Panc1 (cell line): ENCODE measurements at regions not wholly inside any gene's neighbourhood (a gene's known extent, or its start where the extent isn't known, plus 50 kb on each side); places are given as distances from the start of the nearest gene placed in this dataset.

Experiments
- ATAC-seq: fragments of 200-7000 bp; cut with Tn5 transposase; 2 replicates; pipeline ENCODE4 v1.9.1; 2020; ENCODE audit warnings: mild to moderate bottlenecking, moderate library complexity
- BruUV-seq: library from RNA; stranded (reverse); fragments of 400-500 nt; replicated peaks from 2 replicates; lab custom pipeline; 2021; lab: Mats Ljungman, UMichigan
- CTCF ChIA-PET: fragments of 300-600 bp; sonication (Branson Sonifier 250); formaldehyde crosslinking; loops from one replicate; lab custom pipeline; 2022; ENCODE audit warnings: antibody characterized with exemption; lab: Charles Lee
- POLR2A ChIA-PET: fragments of 300-600 bp; sonication (Branson Sonifier 250); formaldehyde crosslinking; loops from one replicate; lab custom pipeline; 2022; ENCODE audit warnings: antibody characterized with exemption; lab: Charles Lee
- DNase-seq: peaks from one replicate; pipeline ENCODE4 v3.0.0-alpha.2; 2010; ENCODE audit warnings: low read depth, low spot score
- H3K27ac ChIP-seq: 2 replicates; pipeline ENCODE4 v1.5.1; 2011; ENCODE audit warnings: mild to moderate bottlenecking, low read length, inconsistent platforms
- H3K27me3 ChIP-seq: fragments of 200-500 bp; sonication (Bioruptor generic); 2 replicates; pipeline ENCODE4 v1.6.0; 2014; ENCODE audit warnings: low read length, inconsistent platforms; ENCODE audit not compliant: control insufficient read depth, insufficient read depth
- H3K36me3 ChIP-seq: fragments of 200-500 bp; sonication (Bioruptor generic); 2 replicates; pipeline ENCODE4 v1.5.1; 2014; ENCODE audit warnings: inconsistent platforms, mild to moderate bottlenecking, low read length, moderate library complexity; ENCODE audit not compliant: control insufficient read depth, insufficient read depth
- H3K4me1 ChIP-seq: 2 replicates; pipeline ENCODE4 v1.5.1; 2011; ENCODE audit warnings: inconsistent platforms, mild to moderate bottlenecking, low read length, moderate library complexity; ENCODE audit not compliant: control insufficient read depth, insufficient read depth
- H3K4me3 ChIP-seq, 2 experiments: 2 replicates each; pipeline ENCODE4 v1.5.1; 2011 to 2012; ENCODE audit warnings: low read depth in 2 of 2, low read length in 2 of 2, mild to moderate bottlenecking in 2 of 2, inconsistent platforms in 1 of 2, moderate library complexity in 1 of 2
- H3K9me3 ChIP-seq: fragments of 200-500 bp; sonication (Bioruptor generic); 2 replicates; pipeline ENCODE4 v1.5.1; 2014; ENCODE audit warnings: low read depth, mild to moderate bottlenecking, inconsistent platforms, low read length, moderate library complexity; ENCODE audit not compliant: control insufficient read depth, insufficient read depth
- CTCF ChIP-seq: fragments of 450-650 bp; IDR thresholded peaks from 2 replicates; pipeline ENCODE4 v1.5.1; 2017; ENCODE audit warnings: mild to moderate bottlenecking
- POLR2AphosphoS5 ChIP-seq: IDR thresholded peaks from 2 replicates; pipeline ENCODE4 v1.6.1; 2012; ENCODE audit warnings: mild to moderate bottlenecking, low read depth, low read length, moderate library complexity
- SIN3A ChIP-seq: IDR thresholded peaks from 2 replicates; pipeline ENCODE4 v1.6.1; 2012; ENCODE audit warnings: low read depth, mild to moderate bottlenecking, low read length, moderate library complexity, borderline replicate concordance; ENCODE audit not compliant: insufficient read depth
- TCF7L2 ChIP-seq: IDR thresholded peaks from 2 replicates; pipeline ENCODE4 v1.6.1; 2011; ENCODE audit warnings: mild to moderate bottlenecking, low read depth, low read length, inconsistent platforms
- in situ Hi-C: cut with HindIII; loops from 2 replicates; pipeline ENCODE4 v1.10.0; 2016; ENCODE audit warnings: low sequenced_read_pairs, low pct_unique_long_range_greater_than_20kb
- intact Hi-C: fragments of 100-400 bp; cut with micrococcal nuclease; formaldehyde crosslinking; loops from one replicate; pipeline ENCODE4 v1.10.0; 2022; ENCODE audit not compliant: unreplicated experiment
- TF ChIP-seq, protein P1 (sequence below), 2 experiments: IDR thresholded peaks; 2 replicates each; pipeline ENCODE4 v1.6.1; 2011 to 2012; ENCODE audit warnings: low read depth in 2 of 2, control low read depth in 1 of 2, low read length in 1 of 2, mild to moderate bottlenecking in 1 of 2, moderate library complexity in 1 of 2; ENCODE audit not compliant: insufficient read depth in 1 of 2

DNA sequence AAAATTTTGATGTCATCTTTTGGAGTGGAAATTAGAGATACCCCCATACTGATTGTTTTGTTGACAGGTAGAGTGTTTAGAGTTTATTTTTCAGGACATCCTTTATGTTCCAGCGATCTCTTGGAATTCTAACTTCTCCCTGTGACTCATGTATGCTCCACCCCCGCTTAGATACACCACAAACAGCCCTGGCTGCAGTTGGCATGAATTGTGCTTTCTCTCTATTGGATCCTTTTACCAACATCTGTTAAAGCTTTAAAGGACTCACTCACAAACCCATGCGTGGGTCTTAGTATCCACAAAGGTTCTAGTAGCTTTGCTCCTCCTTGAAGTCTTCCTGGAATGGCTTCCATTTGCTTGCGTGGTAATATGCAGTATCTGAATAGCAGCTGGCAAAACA is 409.5 kb upstream of the POU3F3 start:
- no peaks in the 10 kb centered on the region for H3K36me3 ChIP-seq
- no peak for TF ChIP-seq TCF7L2
- TF ChIP-seq POLR2AphosphoS5 = no peak
- TF ChIP-seq CTCF = no peak
- TF ChIP-seq, protein P1, sequence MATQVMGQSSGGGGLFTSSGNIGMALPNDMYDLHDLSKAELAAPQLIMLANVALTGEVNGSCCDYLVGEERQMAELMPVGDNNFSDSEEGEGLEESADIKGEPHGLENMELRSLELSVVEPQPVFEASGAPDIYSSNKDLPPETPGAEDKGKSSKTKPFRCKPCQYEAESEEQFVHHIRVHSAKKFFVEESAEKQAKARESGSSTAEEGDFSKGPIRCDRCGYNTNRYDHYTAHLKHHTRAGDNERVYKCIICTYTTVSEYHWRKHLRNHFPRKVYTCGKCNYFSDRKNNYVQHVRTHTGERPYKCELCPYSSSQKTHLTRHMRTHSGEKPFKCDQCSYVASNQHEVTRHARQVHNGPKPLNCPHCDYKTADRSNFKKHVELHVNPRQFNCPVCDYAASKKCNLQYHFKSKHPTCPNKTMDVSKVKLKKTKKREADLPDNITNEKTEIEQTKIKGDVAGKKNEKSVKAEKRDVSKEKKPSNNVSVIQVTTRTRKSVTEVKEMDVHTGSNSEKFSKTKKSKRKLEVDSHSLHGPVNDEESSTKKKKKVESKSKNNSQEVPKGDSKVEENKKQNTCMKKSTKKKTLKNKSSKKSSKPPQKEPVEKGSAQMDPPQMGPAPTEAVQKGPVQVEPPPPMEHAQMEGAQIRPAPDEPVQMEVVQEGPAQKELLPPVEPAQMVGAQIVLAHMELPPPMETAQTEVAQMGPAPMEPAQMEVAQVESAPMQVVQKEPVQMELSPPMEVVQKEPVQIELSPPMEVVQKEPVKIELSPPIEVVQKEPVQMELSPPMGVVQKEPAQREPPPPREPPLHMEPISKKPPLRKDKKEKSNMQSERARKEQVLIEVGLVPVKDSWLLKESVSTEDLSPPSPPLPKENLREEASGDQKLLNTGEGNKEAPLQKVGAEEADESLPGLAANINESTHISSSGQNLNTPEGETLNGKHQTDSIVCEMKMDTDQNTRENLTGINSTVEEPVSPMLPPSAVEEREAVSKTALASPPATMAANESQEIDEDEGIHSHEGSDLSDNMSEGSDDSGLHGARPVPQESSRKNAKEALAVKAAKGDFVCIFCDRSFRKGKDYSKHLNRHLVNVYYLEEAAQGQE (IDR thresholded peaks at IDR 0.05; ENCODE audit: insufficient read depth in 1 of 2, low read depth in 2 of 2, low read length in 1 of 2) = no peak
- no peak for TF ChIP-seq SIN3A
- DNase-seq (no peak), ATAC-seq (no peak)
- CTCF ChIA-PET = no interaction called here
- intact Hi-C loops = no loop called here
- H3K4me1 ChIP-seq = no peaks in the 10 kb centered on the region
- H3K4me3 ChIP-seq = no peak overlapping the region
- no TSS peak for BruUV-seq
- POLR2A ChIA-PET = no interaction called here
- H3K27ac ChIP-seq = no peak overlapping the region
- H3K9me3 ChIP-seq = no peaks in the 10 kb centered on the region
- in situ Hi-C loops = no loop called here
- H3K27me3 ChIP-seq = no peaks in the 10 kb centered on the region

- no peak for DNase-seq
- Histone ChIP-seq H3K9me3 (no peaks in the 10 kb centered on the region), H3K4me1 (no peaks in the 10 kb centered on the region), H3K36me3 (no peaks in the 10 kb centered on the region), H3K4me3 (no peak overlapping the region), H3K27me3 (no peaks in the 10 kb centered on the region), H3K27ac (no peak overlapping the region)
- CTCF ChIA-PET = no interaction called here
- BruUV-seq = no TSS peak
- intact Hi-C loops = no loop called here
- POLR2A ChIA-PET = no interaction called here
- no peak for TF ChIP-seq TCF7L2
- no peak for TF ChIP-seq CTCF
- TF ChIP-seq SIN3A = no peak
- TF ChIP-seq, protein P1 (IDR thresholded peaks at IDR 0.05; ENCODE audit: insufficient read depth in 1 of 2, low read depth in 2 of 2, low read length in 1 of 2) = no peak
- no peak for TF ChIP-seq POLR2AphosphoS5
- in situ Hi-C loops = no loop called here
- no peak for ATAC-seq
Measured at GRCh38 chr2:104444889-104445288, 409.0 kb upstream of the POU3F3 start.
